ENCODE measurements at regions not wholly inside any gene's neighbourhood (a gene's known extent, or its start where the extent isn't known, plus 50 kb on each side); places are given as distances from the start of the nearest gene placed in this dataset.

DNA sequence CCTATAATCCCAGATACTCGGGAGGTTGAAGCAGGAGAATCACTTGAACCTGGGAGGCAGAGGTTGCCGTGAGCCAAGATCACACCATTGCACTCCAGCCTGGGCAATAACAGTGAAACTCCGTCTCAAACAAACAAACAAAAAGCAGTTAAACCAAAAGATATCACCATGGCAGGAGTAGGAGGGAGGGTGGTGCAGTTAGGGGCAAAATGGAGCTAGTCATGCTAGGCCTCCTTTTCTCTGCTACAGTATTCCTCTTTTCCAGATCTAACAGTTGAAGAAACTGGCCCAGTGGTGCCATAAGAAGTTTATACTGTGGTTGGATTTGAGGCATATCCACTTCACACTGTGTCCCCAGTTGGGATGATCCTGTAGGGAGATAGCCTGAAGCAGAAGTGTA, 261.6 kb downstream of the SKIDA1 start:
- Histone ChIP-seq H4K20me1 (ENCODE audit: control insufficient read depth, extremely low read depth, insufficient read depth, low read length) (no peaks in the 10 kb centered on the region), H3K9me1 (ENCODE audit: control insufficient read depth, extremely low read depth, insufficient read depth, low read length) (no peaks in the 10 kb centered on the region), H3K79me2 (ENCODE audit: control insufficient read depth, insufficient read depth, low read length) (no peaks in the 10 kb centered on the region), H3K4me2 (ENCODE audit: control insufficient read depth, extremely low read depth, insufficient read depth, low read depth, low read length) (no peak overlapping the region), H3K36me3 (ENCODE audit: control insufficient read depth in 2 of 2, extremely low read depth in 1 of 2, insufficient read depth in 2 of 2, low read length in 2 of 2) (no peaks in the 10 kb centered on the region), H2AFZ (ENCODE audit: control insufficient read depth, low read length) (no peak overlapping the region), H3K27me3 (ENCODE audit: control insufficient read depth, extremely low read depth, insufficient read depth, low read length) (no peaks in the 10 kb centered on the region), H3K27ac (ENCODE audit: control insufficient read depth, insufficient read depth, low read length) (peak overlapping the region; percentile 32), H3K4me3 (ENCODE audit: control insufficient read depth in 2 of 3, extremely low read depth in 1 of 3, insufficient read depth in 2 of 3, low read depth in 1 of 3, low read length in 3 of 3) (no peak overlapping the region), H3K9me3 (ENCODE audit: control insufficient read depth, low read depth, low read length) (no peaks in the 10 kb centered on the region), H3K4me1 (ENCODE audit: control insufficient read depth, extremely low read depth, insufficient read depth, low read length) (peaks cover 11% of the 10 kb centered on the region), H3K9ac (ENCODE audit: control insufficient read depth, extremely low read depth, insufficient read depth, low read length) (no peak overlapping the region)
- dilution Hi-C loops (cut with MboI; ENCODE audit: extremely low pct_ligation_motif_present, low sequenced_read_pairs): no loop called here
- DNase-seq (ENCODE audit: low read depth, low spot score) (no peak), FAIRE-seq (no peak)
- TF ChIP-seq EZH2 (IDR thresholded peaks at IDR 0.05; ENCODE audit: low read length): no peak
- TF ChIP-seq, protein P1, sequence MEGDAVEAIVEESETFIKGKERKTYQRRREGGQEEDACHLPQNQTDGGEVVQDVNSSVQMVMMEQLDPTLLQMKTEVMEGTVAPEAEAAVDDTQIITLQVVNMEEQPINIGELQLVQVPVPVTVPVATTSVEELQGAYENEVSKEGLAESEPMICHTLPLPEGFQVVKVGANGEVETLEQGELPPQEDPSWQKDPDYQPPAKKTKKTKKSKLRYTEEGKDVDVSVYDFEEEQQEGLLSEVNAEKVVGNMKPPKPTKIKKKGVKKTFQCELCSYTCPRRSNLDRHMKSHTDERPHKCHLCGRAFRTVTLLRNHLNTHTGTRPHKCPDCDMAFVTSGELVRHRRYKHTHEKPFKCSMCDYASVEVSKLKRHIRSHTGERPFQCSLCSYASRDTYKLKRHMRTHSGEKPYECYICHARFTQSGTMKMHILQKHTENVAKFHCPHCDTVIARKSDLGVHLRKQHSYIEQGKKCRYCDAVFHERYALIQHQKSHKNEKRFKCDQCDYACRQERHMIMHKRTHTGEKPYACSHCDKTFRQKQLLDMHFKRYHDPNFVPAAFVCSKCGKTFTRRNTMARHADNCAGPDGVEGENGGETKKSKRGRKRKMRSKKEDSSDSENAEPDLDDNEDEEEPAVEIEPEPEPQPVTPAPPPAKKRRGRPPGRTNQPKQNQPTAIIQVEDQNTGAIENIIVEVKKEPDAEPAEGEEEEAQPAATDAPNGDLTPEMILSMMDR (optimal IDR thresholded peaks at IDR 0.05 in 1 of 3, IDR thresholded peaks at IDR 0.05 in 1 of 3, conservative IDR thresholded peaks at IDR 0.05 in 1 of 3; ENCODE audit: extremely low read depth in 1 of 3, insufficient read depth in 2 of 3, low read length in 3 of 3): no peak

DNA sequence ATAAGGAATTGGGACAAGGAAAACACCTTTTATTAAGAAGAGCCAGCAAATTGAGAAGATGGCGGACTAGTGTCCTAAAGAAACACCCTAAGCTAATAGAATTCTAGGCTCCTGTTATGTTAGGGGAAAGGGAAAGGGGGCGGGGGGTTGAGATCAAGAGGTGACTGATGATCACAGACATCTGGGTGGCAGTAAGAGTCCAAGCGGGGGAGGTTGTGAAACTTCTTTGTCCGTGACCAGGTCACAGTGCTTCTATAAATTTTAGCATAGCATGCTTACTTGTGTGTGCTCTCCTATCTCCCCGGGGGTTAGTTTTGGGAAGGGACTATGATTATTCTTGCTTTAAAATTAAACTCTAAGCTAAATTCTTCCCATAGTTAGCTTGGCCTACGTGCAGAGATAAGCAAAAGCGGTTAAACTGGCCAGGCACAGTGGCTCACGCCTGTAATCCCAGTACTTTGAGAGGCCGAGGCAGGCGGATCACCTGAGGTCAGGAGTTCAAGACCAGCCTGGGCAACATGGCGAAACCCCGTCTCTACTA, 262.1 kb downstream of the SKIDA1 start:
- Histone ChIP-seq H3K79me2 (ENCODE audit: control insufficient read depth, insufficient read depth, low read length) (no peaks in the 10 kb centered on the region), H3K4me1 (ENCODE audit: control insufficient read depth, extremely low read depth, insufficient read depth, low read length) (peaks cover 11% of the 10 kb centered on the region), H3K27me3 (ENCODE audit: control insufficient read depth, extremely low read depth, insufficient read depth, low read length) (no peaks in the 10 kb centered on the region), H3K27ac (ENCODE audit: control insufficient read depth, insufficient read depth, low read length) (no peak overlapping the region), H3K9ac (ENCODE audit: control insufficient read depth, extremely low read depth, insufficient read depth, low read length) (no peak overlapping the region), H3K36me3 (ENCODE audit: control insufficient read depth in 2 of 2, extremely low read depth in 1 of 2, insufficient read depth in 2 of 2, low read length in 2 of 2) (no peaks in the 10 kb centered on the region), H3K9me3 (ENCODE audit: control insufficient read depth, low read depth, low read length) (no peaks in the 10 kb centered on the region), H2AFZ (ENCODE audit: control insufficient read depth, low read length) (no peak overlapping the region), H3K4me3 (ENCODE audit: control insufficient read depth in 2 of 3, extremely low read depth in 1 of 3, insufficient read depth in 2 of 3, low read depth in 1 of 3, low read length in 3 of 3) (no peak overlapping the region), H3K4me2 (ENCODE audit: control insufficient read depth, extremely low read depth, insufficient read depth, low read depth, low read length) (no peak overlapping the region), H3K9me1 (ENCODE audit: control insufficient read depth, extremely low read depth, insufficient read depth, low read length) (no peaks in the 10 kb centered on the region), H4K20me1 (ENCODE audit: control insufficient read depth, extremely low read depth, insufficient read depth, low read length) (no peaks in the 10 kb centered on the region)
- TF ChIP-seq, protein P1 (optimal IDR thresholded peaks at IDR 0.05 in 1 of 3, IDR thresholded peaks at IDR 0.05 in 1 of 3, conservative IDR thresholded peaks at IDR 0.05 in 1 of 3; ENCODE audit: extremely low read depth in 1 of 3, insufficient read depth in 2 of 3, low read length in 3 of 3): no peak
- TF ChIP-seq EZH2 (IDR thresholded peaks at IDR 0.05; ENCODE audit: low read length): no peak
- FAIRE-seq (no peak), DNase-seq (ENCODE audit: low read depth, low spot score) (no peak)
- dilution Hi-C loops (cut with MboI; ENCODE audit: extremely low pct_ligation_motif_present, low sequenced_read_pairs): no loop called here

Data from keratinocyte (primary cell).